Fibroblast of upper back skin (primary cell): ENCODE measurements at regions not wholly inside any gene's neighbourhood (a gene's known extent, or its start where the extent isn't known, plus 50 kb on each side); places are given as distances from the start of the nearest gene placed in this dataset.
"Not testable (repeated sequence)": the region's sequence is repeated elsewhere in the genome, so short reads cannot be mapped to it uniquely, and the experiment has no call there.

Experiments
- DNase-seq: peaks from one replicate; pipeline ENCODE4 v3.0.0-alpha.2; 2013

DNA sequence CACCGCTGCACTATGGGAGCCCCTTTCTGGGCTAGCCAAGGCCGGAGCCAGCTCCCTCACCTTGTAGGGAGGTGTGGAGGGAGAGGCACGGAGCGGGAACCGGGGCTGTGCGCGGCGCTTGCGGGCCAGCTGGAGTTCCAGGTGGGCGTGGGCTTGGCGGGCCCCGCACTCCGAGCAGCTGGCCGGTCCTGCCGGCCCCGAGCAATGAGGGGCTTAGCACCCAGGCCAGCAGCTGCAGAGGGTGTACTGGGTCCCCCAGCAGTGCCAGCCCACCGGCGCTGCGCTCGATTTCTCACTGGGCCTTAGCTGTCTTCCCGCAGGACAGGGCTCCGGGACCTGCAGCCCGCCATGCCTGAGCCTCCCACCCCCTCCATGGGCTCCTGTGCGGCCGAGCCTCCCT, 53.3 kb upstream of the NID2 start:
- not testable (repeated sequence) for DNase-seq

DNA sequence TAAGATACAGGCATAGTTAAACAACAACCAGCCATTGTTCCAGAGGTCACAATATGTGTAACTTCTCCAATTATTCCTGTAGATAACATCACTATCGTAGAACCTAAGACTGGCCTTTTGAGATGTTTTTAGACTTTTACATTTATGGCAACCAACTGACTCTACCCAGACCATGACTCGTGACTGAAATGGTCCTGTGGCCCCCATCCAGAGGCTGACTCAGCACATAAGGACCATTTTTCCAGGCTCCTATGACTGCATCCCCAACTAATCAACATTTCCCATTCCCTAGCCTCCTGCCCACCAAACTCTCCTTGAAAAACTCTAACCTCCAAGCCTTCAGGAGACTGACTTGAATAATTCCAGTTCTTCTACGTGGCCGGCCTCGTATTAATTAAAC, 52.6 kb upstream of the NID2 start:
- peak; percentile 45 for DNase-seq

DNA sequence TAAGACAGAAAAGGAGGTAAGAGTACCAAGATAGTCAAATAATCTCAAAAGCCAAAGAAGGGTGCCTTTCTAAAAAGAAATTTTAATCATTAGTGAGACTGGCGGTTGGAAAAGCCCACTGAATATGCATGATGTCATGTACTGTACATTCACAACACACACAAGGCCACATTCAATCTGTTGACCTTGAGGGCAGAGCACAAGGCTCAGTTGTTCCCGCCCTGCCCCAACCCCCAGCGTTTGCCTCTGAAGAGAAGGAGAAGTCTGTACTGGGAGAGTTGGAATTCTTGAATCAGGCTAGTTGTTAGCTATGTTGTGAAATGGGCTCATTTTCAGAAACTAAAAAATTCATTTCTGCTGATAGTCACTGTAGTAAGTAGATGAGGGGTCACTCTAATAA, 50.2 kb upstream of the NID2 start:
- DNase-seq, result no peak
